H1 (cell line): ENCODE measurements at regions not wholly inside any gene's neighbourhood (a gene's known extent, or its start where the extent isn't known, plus 50 kb on each side); places are given as distances from the start of the nearest gene placed in this dataset.

ENCODE experiments used
- JUND ChIP-seq: IDR thresholded peaks from 2 replicates; pipeline ENCODE4 v1.6.1; 2011; ENCODE audit warnings: mild to moderate bottlenecking, improper control_type of control experiment, low read length
- KDM1A ChIP-seq: fragments of 200-600, 300-600 bp; sonication (generic); IDR thresholded peaks from 2 replicates; pipeline ENCODE4 v1.7.1; 2016; ENCODE audit warnings: mild to moderate bottlenecking, low read length, borderline replicate concordance
- MAFK ChIP-seq: IDR thresholded peaks from 2 replicates; pipeline ENCODE4 v1.6.1; 2012; ENCODE audit warnings: low read depth, mild to moderate bottlenecking, improper control_type of control experiment, low read length
- POLR2A ChIP-seq, 2 experiments: IDR thresholded peaks; 1 replicate in 1 of 2; 2 replicates in 1 of 2; pipeline ENCODE4 v1.6.1; 2011; ENCODE audit warnings: low read depth in 2 of 2, low read length in 2 of 2, mild to moderate bottlenecking in 2 of 2; ENCODE audit errors: control extremely low read depth in 1 of 2
- RAD21 ChIP-seq, 2 experiments: IDR thresholded peaks in 1 of 2; conservative IDR thresholded peaks in 1 of 2; 2 replicates each; pipeline ENCODE4 v1.6.1; 2011; ENCODE audit warnings: low read depth in 2 of 2, low read length in 2 of 2, improper control_type of control experiment in 1 of 2, inconsistent platforms in 1 of 2, mild to moderate bottlenecking in 1 of 2, moderate library complexity in 1 of 2
- SIN3A ChIP-seq, 2 experiments: IDR thresholded peaks in 1 of 2; conservative IDR thresholded peaks in 1 of 2; 2 replicates each; pipeline ENCODE4 v1.6.1; 2011 to 2012; ENCODE audit warnings: low read length in 2 of 2, improper control_type of control experiment in 1 of 2, low read depth in 1 of 2, mild to moderate bottlenecking in 1 of 2
- SP1 ChIP-seq: IDR thresholded peaks from 2 replicates; pipeline ENCODE4 v1.6.1; 2011; ENCODE audit warnings: low read depth, low read length
- TBP ChIP-seq: IDR thresholded peaks from 2 replicates; pipeline ENCODE4 v1.6.1; 2011; ENCODE audit warnings: low read depth, low read length, improper control_type of control experiment
- ZNF274 ChIP-seq: IDR thresholded peaks from 2 replicates; pipeline ENCODE4 v1.7.0; 2012; ENCODE audit warnings: low read length, borderline replicate concordance; ENCODE audit errors: extremely low read depth
- TF ChIP-seq, protein P1 (sequence below): IDR thresholded peaks from 2 replicates; pipeline ENCODE4 v1.6.1; 2011; ENCODE audit warnings: low read depth, mild to moderate bottlenecking, low read length; ENCODE audit not compliant: insufficient read depth
- TF ChIP-seq, protein P2 (sequence below), 3 experiments: IDR thresholded peaks; 1 replicate in 2 of 3; 2 replicates in 1 of 3; pipeline versions ENCODE4 v1.5.1 to v1.6.1; 2011; ENCODE audit warnings: low read length in 3 of 3, mild to moderate bottlenecking in 3 of 3, inconsistent platforms in 2 of 3, low read depth in 1 of 3, moderate library complexity in 1 of 3; ENCODE audit not compliant: insufficient read depth in 1 of 3; ENCODE audit errors: control extremely low read depth in 1 of 3
- TF ChIP-seq, protein P3 (sequence below): IDR thresholded peaks from 2 replicates; pipeline ENCODE4 v1.6.1; 2011; ENCODE audit warnings: low read length, improper control_type of control experiment

GRCh38 chr4:20624793-20625374, 75.4 kb upstream of the PACRGL start:
- TF ChIP-seq, protein P1, sequence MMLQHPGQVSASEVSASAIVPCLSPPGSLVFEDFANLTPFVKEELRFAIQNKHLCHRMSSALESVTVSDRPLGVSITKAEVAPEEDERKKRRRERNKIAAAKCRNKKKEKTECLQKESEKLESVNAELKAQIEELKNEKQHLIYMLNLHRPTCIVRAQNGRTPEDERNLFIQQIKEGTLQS, result no peak
- TF ChIP-seq MAFK, result no peak
- TF ChIP-seq RAD21 (IDR thresholded peaks at IDR 0.05 in 1 of 2, conservative IDR thresholded peaks at IDR 0.05 in 1 of 2; ENCODE audit: low read depth in 2 of 2, low read length in 2 of 2), result no peak
- TF ChIP-seq POLR2A (IDR thresholded peaks at IDR 0.05; ENCODE audit: control extremely low read depth in 1 of 2, low read depth in 2 of 2, low read length in 2 of 2), result no peak
- TF ChIP-seq SP1, result no peak
- TF ChIP-seq SIN3A (conservative IDR thresholded peaks at IDR 0.05 in 1 of 2, IDR thresholded peaks at IDR 0.05 in 1 of 2; ENCODE audit: low read depth in 1 of 2, low read length in 2 of 2), result no peak
- no peak for TF ChIP-seq KDM1A
- TF ChIP-seq TBP, result no peak
- TF ChIP-seq, protein P2, sequence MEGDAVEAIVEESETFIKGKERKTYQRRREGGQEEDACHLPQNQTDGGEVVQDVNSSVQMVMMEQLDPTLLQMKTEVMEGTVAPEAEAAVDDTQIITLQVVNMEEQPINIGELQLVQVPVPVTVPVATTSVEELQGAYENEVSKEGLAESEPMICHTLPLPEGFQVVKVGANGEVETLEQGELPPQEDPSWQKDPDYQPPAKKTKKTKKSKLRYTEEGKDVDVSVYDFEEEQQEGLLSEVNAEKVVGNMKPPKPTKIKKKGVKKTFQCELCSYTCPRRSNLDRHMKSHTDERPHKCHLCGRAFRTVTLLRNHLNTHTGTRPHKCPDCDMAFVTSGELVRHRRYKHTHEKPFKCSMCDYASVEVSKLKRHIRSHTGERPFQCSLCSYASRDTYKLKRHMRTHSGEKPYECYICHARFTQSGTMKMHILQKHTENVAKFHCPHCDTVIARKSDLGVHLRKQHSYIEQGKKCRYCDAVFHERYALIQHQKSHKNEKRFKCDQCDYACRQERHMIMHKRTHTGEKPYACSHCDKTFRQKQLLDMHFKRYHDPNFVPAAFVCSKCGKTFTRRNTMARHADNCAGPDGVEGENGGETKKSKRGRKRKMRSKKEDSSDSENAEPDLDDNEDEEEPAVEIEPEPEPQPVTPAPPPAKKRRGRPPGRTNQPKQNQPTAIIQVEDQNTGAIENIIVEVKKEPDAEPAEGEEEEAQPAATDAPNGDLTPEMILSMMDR (IDR thresholded peaks at IDR 0.05; ENCODE audit: control extremely low read depth in 1 of 3, insufficient read depth in 1 of 3, low read depth in 1 of 3, low read length in 3 of 3), result no peak
- TF ChIP-seq JUND, result no peak
- TF ChIP-seq ZNF274, result no peak
- TF ChIP-seq, protein P3, sequence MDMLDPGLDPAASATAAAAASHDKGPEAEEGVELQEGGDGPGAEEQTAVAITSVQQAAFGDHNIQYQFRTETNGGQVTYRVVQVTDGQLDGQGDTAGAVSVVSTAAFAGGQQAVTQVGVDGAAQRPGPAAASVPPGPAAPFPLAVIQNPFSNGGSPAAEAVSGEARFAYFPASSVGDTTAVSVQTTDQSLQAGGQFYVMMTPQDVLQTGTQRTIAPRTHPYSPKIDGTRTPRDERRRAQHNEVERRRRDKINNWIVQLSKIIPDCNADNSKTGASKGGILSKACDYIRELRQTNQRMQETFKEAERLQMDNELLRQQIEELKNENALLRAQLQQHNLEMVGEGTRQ, result no peak
